T-helper 1 cell treated with Interleukin-12 subunit alpha and Interleukin-12 subunit beta and Interleukin-4 antibody, amounts not matched to agents 30 μg/mL and 1 μg/mL, for 36 hours (primary cell): ENCODE measurements at regions not wholly inside any gene's neighbourhood (a gene's known extent, or its start where the extent isn't known, plus 50 kb on each side); places are given as distances from the start of the nearest gene placed in this dataset.

Experiments used
- H3K27ac Mint-ChIP-seq: one replicate; pipeline ENCODE4 v1.8.0; 2021; ENCODE audit warnings: mild to moderate bottlenecking, mixed read lengths
- H3K27me3 Mint-ChIP-seq: one replicate; pipeline ENCODE4 v1.8.0; 2021; ENCODE audit warnings: low read depth, mixed read lengths
- H3K36me3 Mint-ChIP-seq: one replicate; pipeline ENCODE4 v1.8.0; 2021; ENCODE audit warnings: low read depth, mixed read lengths
- H3K4me1 Mint-ChIP-seq: one replicate; pipeline ENCODE4 v1.8.0; 2021; ENCODE audit warnings: low read depth, mixed read lengths
- H3K4me3 Mint-ChIP-seq: one replicate; pipeline ENCODE4 v1.8.0; 2021; ENCODE audit warnings: mild to moderate bottlenecking, moderate library complexity, mixed read lengths
- H3K9me3 Mint-ChIP-seq: one replicate; pipeline ENCODE4 v1.8.0; 2021; ENCODE audit warnings: mixed read lengths

DNA sequence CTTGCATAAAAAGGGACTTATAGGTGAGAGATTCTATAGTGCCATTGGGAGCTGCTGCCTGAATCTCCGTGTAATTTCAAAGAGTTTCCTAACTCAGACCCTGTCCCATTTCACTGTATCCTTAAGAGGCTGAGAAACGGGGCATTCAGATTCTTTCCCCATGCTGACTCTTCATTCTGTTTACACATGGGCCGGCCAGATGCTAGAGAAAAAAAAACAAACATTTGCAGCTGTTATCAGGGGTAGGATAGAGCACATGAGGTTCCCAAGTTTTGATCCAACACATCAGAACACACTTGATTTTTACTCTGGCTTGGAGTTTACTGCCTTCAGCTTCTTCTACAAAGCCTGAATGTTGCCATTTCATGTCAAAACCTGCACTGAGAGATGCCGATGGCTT is 215.9 kb upstream of the TPRG1 start:
- H3K27me3 Mint-ChIP-seq, result peaks cover 3% of the 10 kb centered on the region
- peaks cover 17% of the 10 kb centered on the region for H3K4me1 Mint-ChIP-seq
- no peaks in the 10 kb centered on the region for H3K9me3 Mint-ChIP-seq
- H3K4me3 Mint-ChIP-seq, result no peak overlapping the region
- no peak overlapping the region for H3K27ac Mint-ChIP-seq
- no peaks in the 10 kb centered on the region for H3K36me3 Mint-ChIP-seq

DNA sequence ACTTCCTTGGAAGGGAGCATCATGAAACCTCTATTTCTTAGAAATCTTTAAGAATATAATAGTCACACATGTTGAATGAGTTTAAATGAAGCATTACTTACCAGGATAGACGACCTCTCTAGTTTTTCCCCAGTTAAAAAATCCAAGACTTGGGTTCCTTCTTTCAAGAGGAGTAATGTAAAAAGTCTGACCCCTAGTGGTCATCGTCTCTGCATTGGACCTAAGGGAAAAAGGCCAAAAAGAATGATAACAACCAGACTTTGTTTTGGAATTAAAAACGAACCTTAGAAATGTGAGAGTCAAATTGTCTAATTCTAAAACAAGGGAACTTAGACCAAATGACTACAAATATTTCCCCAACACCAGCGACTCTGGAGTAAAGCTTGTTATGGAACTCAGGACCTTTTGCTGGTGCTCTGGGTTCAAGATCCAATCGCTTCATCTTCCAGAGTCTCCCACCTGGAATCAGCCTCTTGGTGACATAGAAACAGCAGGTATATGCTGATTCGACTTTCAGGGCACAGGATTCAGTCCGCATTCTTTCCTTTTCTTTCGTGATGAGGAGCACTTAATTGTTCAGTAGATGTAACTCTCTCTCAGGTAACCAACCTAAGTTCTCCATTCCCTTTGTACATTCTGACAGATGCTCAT is 214.8 kb upstream of the TPRG1 start:
- H3K36me3 Mint-ChIP-seq, result no peaks in the 10 kb centered on the region

DNA sequence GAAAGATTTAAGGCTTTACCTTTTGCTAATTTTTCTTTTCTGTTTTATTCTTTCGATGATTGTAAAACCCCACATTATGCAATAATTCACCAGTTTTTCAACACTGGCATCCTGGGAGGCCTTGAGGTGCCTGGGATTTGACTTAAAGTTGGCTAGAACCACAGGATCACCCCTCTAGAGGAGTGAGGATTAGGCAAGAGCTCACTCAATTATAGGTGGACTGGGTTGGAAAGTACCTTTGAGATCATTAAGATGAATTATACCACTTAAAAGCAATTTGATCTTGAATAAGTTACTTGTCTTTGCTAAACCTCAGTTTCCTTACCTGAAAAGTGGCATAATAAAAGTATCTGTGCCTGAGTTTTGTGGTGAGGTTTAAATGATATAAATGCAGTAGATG is 212.8 kb upstream of the TPRG1 start:
- Mint-ChIP-seq H3K4me3 (no peak overlapping the region), H3K27me3 (peaks cover 16% of the 10 kb centered on the region), H3K9me3 (no peaks in the 10 kb centered on the region), H3K27ac (no peak overlapping the region), H3K36me3 (no peaks in the 10 kb centered on the region), H3K4me1 (peaks cover 18% of the 10 kb centered on the region)

More for the DNA sequence above, 214.8 kb upstream of the TPRG1 start:
- H3K9me3 Mint-ChIP-seq, result no peaks in the 10 kb centered on the region
- H3K4me1 Mint-ChIP-seq, result peaks cover 16% of the 10 kb centered on the region
- no peak overlapping the region for H3K27ac Mint-ChIP-seq
- H3K4me3 Mint-ChIP-seq, result no peak overlapping the region
- peaks cover 7% of the 10 kb centered on the region for H3K27me3 Mint-ChIP-seq

DNA sequence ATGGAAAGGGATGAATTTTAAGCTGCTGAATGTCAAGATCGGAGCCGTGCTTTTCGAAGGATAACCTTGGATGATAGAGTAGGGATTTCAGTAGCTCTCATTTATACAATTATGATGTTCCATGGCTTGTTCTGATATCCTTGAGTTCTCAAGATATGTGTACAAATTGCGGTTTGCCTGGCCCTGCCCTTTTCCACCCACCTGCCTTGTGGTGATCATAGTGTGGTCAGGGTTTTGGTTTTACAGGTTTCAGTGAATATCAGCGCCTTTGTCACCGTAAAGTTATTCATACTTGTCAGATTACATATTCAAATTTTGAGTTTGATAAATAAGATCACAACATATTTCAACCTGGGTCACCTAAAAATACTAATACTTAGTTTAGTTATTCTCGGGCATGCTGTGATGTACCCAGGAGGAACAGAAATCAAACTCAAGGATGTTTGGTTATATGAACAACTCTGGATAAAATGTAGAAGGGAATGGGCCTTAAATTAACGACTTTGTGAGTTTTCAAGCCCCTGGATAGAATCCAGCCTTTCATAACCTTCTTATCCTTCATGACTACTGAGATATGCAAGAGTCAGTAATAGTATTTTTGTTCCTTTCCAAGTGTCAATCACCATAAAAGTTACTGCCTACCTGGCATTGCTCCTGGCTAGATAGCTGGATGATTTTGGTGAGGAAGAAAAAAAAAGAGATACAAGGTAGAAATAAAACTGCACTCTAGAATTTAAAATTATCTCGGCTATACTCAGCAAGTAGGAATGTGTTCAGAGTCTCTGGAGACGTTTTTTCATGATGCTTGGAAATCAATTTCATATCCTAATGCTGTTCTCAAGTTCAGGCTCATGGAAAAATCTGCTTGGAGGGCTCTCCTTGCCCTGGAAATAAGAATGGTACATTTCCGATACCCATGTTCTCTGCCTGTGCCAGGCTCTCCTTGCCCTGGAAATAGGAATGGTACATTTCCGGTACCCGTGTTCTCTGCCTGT is 209.2 kb upstream of the TPRG1 start:
- Mint-ChIP-seq H3K36me3 (no peaks in the 10 kb centered on the region), H3K27ac (no peak overlapping the region), H3K9me3 (peaks cover under 1% of the 10 kb centered on the region), H3K4me3 (no peak overlapping the region), H3K27me3 (peaks cover 18% of the 10 kb centered on the region), H3K4me1 (peaks cover 13% of the 10 kb centered on the region)

DNA sequence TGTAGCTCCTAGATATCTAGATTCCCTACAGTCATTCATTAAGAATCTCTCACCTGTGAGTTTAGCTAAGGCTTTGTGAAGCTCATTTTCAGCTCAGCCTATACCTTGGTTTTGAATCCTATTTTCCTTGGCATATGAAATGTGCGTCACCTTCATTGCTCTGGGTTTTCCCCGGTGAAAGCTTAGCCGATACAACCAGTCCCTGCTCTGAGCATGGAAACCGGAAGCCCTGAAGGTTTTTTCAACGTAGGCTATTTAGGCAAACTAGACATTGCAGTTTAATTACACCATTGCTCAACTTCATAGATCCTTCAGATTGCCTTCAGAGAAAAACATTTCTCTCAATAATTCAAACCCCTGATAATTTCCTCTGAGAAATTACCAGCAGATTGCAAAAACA is 206.8 kb upstream of the TPRG1 start:
- Mint-ChIP-seq H3K4me3 (no peak overlapping the region), H3K4me1 (peaks cover 5% of the 10 kb centered on the region)

DNA sequence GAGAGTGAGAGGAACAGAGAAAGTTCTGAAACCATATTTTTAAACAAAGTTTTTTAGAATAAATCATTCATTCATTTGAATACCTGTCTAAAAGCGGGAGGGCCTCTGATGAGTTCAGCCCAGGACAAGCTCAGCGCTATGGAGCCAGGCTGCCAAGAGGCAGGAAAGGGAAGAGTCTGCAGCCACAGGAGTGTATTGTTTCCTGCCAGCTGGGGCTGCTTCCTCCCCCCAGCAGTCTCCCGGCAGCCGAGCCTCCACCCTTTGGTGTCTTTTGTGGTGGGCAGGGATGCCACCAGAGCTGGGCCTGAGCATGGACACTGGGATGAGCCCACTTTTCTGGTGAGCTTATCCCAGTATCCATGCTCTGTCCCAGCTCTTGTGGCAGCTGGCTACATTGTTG is 199.5 kb upstream of the TPRG1 start:
- peaks cover 16% of the 10 kb centered on the region for H3K4me1 Mint-ChIP-seq
- H3K27ac Mint-ChIP-seq, result no peak overlapping the region
- peaks cover 27% of the 10 kb centered on the region for H3K27me3 Mint-ChIP-seq
- peaks cover 18% of the 10 kb centered on the region for H3K9me3 Mint-ChIP-seq
- no peak overlapping the region for H3K4me3 Mint-ChIP-seq
- H3K36me3 Mint-ChIP-seq, result peaks cover 2% of the 10 kb centered on the region

More for the DNA sequence above, 206.8 kb upstream of the TPRG1 start:
- peaks cover 4% of the 10 kb centered on the region for H3K9me3 Mint-ChIP-seq
- H3K27me3 Mint-ChIP-seq, result peaks cover 17% of the 10 kb centered on the region
- no peaks in the 10 kb centered on the region for H3K36me3 Mint-ChIP-seq
- no peak overlapping the region for H3K27ac Mint-ChIP-seq

DNA sequence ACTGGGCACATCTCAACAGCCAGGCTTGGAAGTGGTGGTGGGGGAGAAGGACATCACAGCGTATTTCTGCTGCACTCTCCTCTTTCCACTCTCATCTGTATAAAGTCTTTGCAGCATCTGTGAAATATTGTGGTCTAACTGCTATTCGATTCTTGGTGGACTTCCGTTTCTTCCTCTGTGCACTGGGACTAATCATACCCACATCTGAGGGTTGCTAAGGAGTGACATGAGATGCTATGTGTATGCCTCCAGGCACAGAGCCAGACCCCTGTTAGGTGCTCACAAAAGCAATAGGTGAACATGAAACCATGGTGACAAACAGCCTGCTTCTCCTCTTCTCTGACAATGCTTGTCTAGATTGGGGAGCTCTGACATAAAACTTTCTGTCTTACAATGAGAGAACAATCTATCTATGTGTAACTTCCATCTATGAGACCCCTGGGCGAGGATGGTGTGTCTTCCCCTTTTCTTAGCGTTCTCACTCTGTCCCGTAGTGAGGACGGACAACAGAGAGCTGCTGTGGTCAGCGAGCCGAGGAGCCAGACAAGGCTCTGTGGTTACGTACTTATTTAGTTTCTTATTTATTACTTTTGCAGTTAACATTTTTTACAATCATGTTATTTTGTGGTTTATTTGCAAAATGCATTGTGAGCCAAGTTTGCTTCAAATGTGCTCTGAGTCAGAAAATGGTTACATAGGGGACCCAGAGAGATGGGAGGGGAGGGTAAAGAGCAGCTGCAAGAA is 196.7 kb upstream of the TPRG1 start:
- Mint-ChIP-seq H3K27me3 (peaks cover 23% of the 10 kb centered on the region), H3K9me3 (peaks cover 14% of the 10 kb centered on the region), H3K27ac (no peak overlapping the region), H3K36me3 (peaks cover 2% of the 10 kb centered on the region), H3K4me1 (peaks cover 16% of the 10 kb centered on the region), H3K4me3 (no peak overlapping the region)

DNA sequence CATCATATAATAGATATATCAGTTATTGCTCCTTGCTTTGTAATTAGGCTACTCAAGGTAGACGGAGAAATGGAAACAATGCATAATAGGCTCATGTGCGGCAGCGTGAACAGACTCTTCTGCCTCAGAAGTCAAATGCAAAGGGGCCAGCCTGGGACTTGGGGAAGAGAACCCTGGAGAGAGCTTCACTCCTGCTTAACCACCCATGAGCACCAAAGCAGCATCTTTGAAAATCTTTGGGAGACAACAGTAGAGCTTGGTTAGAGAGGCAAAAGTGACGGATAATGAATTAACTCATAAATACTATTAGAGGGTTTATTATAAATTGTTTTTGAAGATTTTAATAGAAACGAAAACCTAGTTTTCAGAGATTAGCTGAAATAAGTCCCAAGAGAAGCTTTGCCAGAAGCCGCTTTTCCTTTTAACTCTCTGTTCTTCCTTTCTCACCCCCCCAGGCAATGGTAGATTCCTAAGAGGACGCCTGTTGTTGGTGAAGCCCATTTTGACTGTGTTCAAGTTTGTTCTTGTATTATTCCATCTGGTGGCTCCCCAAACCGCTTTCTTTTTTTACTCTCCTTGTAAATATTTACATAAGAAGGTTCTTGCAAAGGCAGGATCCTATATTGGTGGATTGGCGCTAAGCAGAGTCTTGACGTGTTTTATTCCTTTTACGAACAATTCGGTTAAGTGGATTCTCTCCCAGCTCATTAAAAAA is 196.0 kb upstream of the TPRG1 start:
- H3K9me3 Mint-ChIP-seq, result peaks cover 9% of the 10 kb centered on the region
- H3K27ac Mint-ChIP-seq, result no peak overlapping the region
- no peaks in the 10 kb centered on the region for H3K36me3 Mint-ChIP-seq
- H3K4me3 Mint-ChIP-seq, result no peak overlapping the region
- peaks cover 16% of the 10 kb centered on the region for H3K4me1 Mint-ChIP-seq
- peaks cover 19% of the 10 kb centered on the region for H3K27me3 Mint-ChIP-seq

DNA sequence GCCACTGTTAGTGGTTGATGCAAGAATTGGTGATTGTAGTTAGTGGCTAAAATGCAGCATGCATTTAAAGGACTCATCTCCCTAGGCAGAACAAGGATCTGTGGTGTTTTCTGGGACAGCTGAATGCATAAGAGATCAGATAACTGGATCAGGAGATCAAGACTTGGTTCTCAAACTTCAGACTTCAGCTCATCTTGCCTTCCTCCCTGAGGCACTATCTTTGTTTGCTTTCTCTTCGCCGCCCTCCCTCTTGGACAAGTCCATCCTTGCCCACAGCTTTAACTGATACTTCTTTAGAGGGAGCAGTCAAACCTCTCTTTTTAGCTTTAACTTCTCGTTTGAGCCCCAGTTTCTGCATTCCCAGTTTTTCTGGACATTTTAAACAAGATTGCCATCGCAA is 195.4 kb upstream of the TPRG1 start:
- H3K4me1 Mint-ChIP-seq, result peaks cover 16% of the 10 kb centered on the region
- H3K27me3 Mint-ChIP-seq, result peaks cover 15% of the 10 kb centered on the region
- no peak overlapping the region for H3K27ac Mint-ChIP-seq
- no peak overlapping the region for H3K4me3 Mint-ChIP-seq
- peaks cover 5% of the 10 kb centered on the region for H3K9me3 Mint-ChIP-seq
- no peaks in the 10 kb centered on the region for H3K36me3 Mint-ChIP-seq

DNA sequence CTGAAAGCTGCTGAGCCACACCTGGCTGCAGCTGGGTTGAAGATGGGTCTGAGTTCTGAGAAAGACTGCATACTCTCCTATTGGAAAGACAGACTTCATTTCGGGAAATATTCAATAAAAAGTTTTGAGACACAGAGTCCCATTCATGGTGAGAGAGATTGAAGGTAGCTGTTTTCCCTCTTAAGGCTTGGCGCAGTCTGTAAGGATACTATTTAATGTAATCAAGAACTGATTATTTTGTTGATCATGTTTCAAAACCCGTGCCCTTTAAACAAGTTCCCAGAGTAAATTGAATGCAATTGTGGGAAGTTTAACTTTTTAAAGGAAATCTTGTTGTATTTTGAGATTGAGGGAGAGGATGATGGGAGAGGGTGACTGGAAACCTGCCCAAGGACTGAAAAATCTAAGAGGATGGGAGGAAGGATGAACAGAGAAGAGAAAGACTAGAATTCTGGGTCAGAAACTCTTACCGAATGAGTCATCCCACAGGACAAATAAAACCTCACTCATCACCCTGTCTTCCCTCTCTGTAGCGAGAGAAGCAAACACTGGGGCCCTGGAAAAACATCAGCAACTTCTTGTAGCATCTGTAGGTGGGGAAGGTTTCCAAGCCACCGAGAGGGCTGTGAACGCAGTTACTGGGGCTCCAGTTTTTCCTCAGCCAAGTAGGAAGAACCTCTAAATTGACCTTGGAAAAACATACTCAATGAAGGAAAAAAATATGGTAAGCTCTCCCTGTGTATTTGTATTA is 193.2 kb upstream of the TPRG1 start:
- Mint-ChIP-seq H3K27me3 (peaks cover 8% of the 10 kb centered on the region), H3K9me3 (no peaks in the 10 kb centered on the region), H3K4me1 (peaks cover 7% of the 10 kb centered on the region), H3K27ac (no peak overlapping the region), H3K4me3 (no peak overlapping the region), H3K36me3 (no peaks in the 10 kb centered on the region)

DNA sequence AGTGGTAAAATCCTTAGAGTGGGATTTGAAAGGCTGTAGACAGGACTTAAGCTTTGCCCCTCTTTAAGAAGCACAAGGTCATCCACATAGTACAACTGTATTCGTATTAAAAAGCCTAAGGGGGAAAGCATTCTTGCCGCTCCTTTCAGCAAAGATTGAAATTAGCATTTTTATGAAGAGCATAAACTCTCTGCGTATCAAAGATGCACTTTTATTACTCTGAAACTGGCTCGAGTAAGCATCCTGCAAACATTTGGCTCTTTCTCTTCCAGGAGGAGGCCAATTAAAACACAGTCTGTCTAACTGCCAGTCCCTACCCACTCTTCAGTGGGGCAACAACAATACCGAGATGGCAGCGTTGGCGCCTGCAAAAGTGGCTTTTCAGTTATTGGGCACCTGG is 192.5 kb upstream of the TPRG1 start:
- Mint-ChIP-seq H3K4me3 (no peak overlapping the region), H3K27me3 (peaks cover 9% of the 10 kb centered on the region), H3K27ac (no peak overlapping the region), H3K36me3 (no peaks in the 10 kb centered on the region), H3K4me1 (peaks cover 7% of the 10 kb centered on the region), H3K9me3 (no peaks in the 10 kb centered on the region)

DNA sequence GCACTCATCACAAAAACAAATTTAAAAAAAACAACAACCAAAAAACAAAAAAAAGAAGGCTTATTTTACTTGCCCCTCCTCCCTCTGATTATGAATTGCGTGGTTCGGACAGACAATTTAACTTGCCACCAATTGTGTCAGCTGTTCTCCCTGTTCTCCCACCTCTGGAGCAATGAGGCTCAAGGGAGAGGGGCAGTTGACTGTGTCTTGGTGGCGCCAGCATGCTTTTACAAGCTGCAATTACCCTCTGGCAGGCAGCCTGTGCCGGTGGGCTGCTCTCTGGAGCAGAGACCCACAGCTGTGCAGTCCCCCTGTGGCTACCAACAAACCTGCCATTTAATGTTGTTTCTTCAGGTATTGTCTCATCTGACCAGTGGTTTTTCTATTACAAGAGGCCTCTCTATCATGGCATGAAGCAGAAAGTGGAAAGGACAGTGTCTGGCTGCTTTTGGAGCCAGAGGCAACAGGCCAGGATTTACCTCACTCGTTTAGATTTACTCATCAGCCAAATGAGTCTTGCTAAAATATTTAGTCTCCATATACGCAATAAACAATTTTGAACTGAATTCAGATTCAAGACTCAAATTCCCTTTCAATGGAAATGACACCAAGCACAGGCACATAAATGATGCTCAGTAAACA is 192.0 kb upstream of the TPRG1 start:
- H3K9me3 Mint-ChIP-seq, result no peaks in the 10 kb centered on the region

DNA sequence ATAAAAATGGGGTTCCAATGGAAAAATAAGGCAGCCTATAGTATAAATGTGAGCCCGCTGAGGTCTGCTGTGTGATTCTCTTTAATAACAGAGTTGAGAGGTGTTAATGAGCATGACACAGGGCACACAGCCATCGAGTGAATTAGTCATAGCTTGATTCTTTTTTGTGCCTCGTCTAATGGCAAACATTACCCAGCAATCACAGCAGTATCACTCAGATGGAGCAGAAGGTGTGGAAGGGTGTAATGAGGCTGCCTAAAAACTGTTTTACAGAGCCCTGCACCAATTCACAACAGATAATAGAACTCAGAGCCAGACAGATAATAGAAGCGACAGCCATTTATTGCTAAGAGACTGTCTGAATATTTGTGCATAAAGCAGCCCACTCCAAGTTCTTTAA is 178.6 kb upstream of the TPRG1 start:
- H3K27ac Mint-ChIP-seq, result no peak overlapping the region
- peaks cover 30% of the 10 kb centered on the region for H3K27me3 Mint-ChIP-seq
- no peaks in the 10 kb centered on the region for H3K36me3 Mint-ChIP-seq
- no peak overlapping the region for H3K4me3 Mint-ChIP-seq
- no peaks in the 10 kb centered on the region for H3K9me3 Mint-ChIP-seq
- no peaks in the 10 kb centered on the region for H3K4me1 Mint-ChIP-seq

More for the DNA sequence above, 192.0 kb upstream of the TPRG1 start:
- no peaks in the 10 kb centered on the region for H3K36me3 Mint-ChIP-seq
- H3K4me3 Mint-ChIP-seq, result no peak overlapping the region
- peaks cover 11% of the 10 kb centered on the region for H3K27me3 Mint-ChIP-seq
- peaks cover 6% of the 10 kb centered on the region for H3K4me1 Mint-ChIP-seq
- H3K27ac Mint-ChIP-seq, result no peak overlapping the region
